SK-N-SH (cell line): ENCODE measurements at regions not wholly inside any gene's neighbourhood (a gene's known extent, or its start where the extent isn't known, plus 50 kb on each side); places are given as distances from the start of the nearest gene placed in this dataset.

ENCODE experiments used
- CTCF ChIA-PET: fragments of 300-600, 350-600 bp; formaldehyde crosslinking; extraction: SDS; loops from one replicate; lab custom pipeline; 2021; lab: Yijun Ruan, JAX
- POLR2A ChIA-PET: fragments of 350-600 bp; sonication (Branson Sonifier 250); formaldehyde crosslinking; extraction: SDS; loops from one replicate; lab custom pipeline; 2020; ENCODE audit warnings: antibody characterized with exemption, inconsistent platforms; lab: Yijun Ruan, JAX
- DNase-seq: peaks from one replicate; pipeline ENCODE4 v3.0.0; 2012
- H2AFZ ChIP-seq: fragments of 200-600 bp; sonication (generic); 2 replicates; pipeline ENCODE4 v1.8.1; 2016; ENCODE audit warnings: antibody characterized with exemption, mild to moderate bottlenecking, low read depth
- H3F3A ChIP-seq: fragments of 200-600 bp; sonication (generic); replicated peaks from 2 replicates; pipeline ENCODE3; 2016; ENCODE audit warnings: antibody characterized with exemption, mild to moderate bottlenecking; ENCODE audit not compliant: insufficient read depth
- H3K27ac ChIP-seq, 2 experiments: fragments of 200-500 bp in 1 of 2; fragments of 200-600 bp in 1 of 2; sonication (Bioruptor generic) in 1 of 2; sonication (generic), shearing (Covaris generic) in 1 of 2; 2 replicates each; pipeline versions ENCODE4 v1.5.1 to v1.6.1; 2014 to 2016; ENCODE audit warnings: low read depth in 2 of 2, inconsistent platforms in 1 of 2, low read length in 1 of 2, mild to moderate bottlenecking in 1 of 2, mixed read lengths in 1 of 2
- H3K27me3 ChIP-seq: fragments of 200-600 bp; sonication (generic), shearing (Covaris generic); 2 replicates; pipeline ENCODE4 v1.6.1; 2016; ENCODE audit warnings: mixed run types; ENCODE audit not compliant: insufficient read depth
- H3K36me3 ChIP-seq, 2 experiments: fragments of 200-500 bp in 1 of 2; fragments of 200-600 bp in 1 of 2; sonication (Bioruptor generic) in 1 of 2; sonication (generic) in 1 of 2; replicated peaks in 1 of 2; 2 replicates each; pipeline versions ENCODE3 to v1.5.1; 2014 to 2016; ENCODE audit warnings: low read length in 1 of 2, mild to moderate bottlenecking in 1 of 2; ENCODE audit not compliant: insufficient read depth in 2 of 2, control insufficient read depth in 1 of 2
- H3K4me1 ChIP-seq, 2 experiments: fragments of 200-500 bp in 1 of 2; fragments of 200-600 bp in 1 of 2; sonication (Bioruptor generic) in 1 of 2; sonication (generic), shearing (Covaris generic) in 1 of 2; 2 replicates each; pipeline versions ENCODE4 v1.5.1 to v1.6.1; 2014 to 2016; ENCODE audit warnings: low read depth in 1 of 2, low read length in 1 of 2, mixed run types in 1 of 2; ENCODE audit not compliant: insufficient read depth in 2 of 2, control insufficient read depth in 1 of 2
- H3K4me2 ChIP-seq: fragments of 200-600 bp; sonication (generic), shearing (Covaris generic); 2 replicates; pipeline ENCODE4 v1.6.1; 2017; ENCODE audit warnings: mixed run types
- H3K4me3 ChIP-seq, 2 experiments: fragments of 200-500 bp in 1 of 2; fragments of 200-600 bp in 1 of 2; sonication (Bioruptor generic) in 1 of 2; sonication (generic), shearing (Covaris generic) in 1 of 2; 2 replicates each; pipeline versions ENCODE4 v1.5.1 to v1.8.1; 2014 to 2016; ENCODE audit warnings: low read depth in 2 of 2, inconsistent platforms in 1 of 2, low read length in 1 of 2, mild to moderate bottlenecking in 1 of 2, mixed read lengths in 1 of 2, moderate library complexity in 1 of 2
- H3K79me2 ChIP-seq: fragments of 200-600 bp; sonication (generic); 2 replicates; pipeline ENCODE4 v1.8.1; 2017; ENCODE audit warnings: mild to moderate bottlenecking; ENCODE audit not compliant: insufficient read depth
- H3K9ac ChIP-seq: fragments of 200-600 bp; sonication (generic); 2 replicates; pipeline ENCODE4 v1.6.1; 2017; ENCODE audit warnings: mixed run types
- H3K9me2 ChIP-seq: fragments of 200-600 bp; sonication (generic); 2 replicates; pipeline ENCODE4 v1.6.1; 2017; ENCODE audit warnings: mixed run types
- H3K9me3 ChIP-seq: fragments of 200-600 bp; sonication (generic); 2 replicates; pipeline ENCODE4 v1.6.1; 2017; ENCODE audit warnings: mixed run types, mild to moderate bottlenecking, moderate library complexity
- H4K20me1 ChIP-seq: fragments of 200-600 bp; sonication (generic); 2 replicates; pipeline ENCODE4 v1.6.1; 2017; ENCODE audit warnings: mild to moderate bottlenecking, mixed run types; ENCODE audit not compliant: insufficient read depth
- FOXJ3 ChIP-seq: sonication (generic); formaldehyde crosslinking; IDR thresholded peaks from 2 replicates; pipeline ENCODE4 v1.5.1; 2020; ENCODE audit warnings: mild to moderate bottlenecking, missing genetic modification reagents
- FOXM1 ChIP-seq: IDR thresholded peaks from 2 replicates; pipeline ENCODE4 v1.4.0; 2012; ENCODE audit warnings: low read depth, mild to moderate bottlenecking
- GATA2 ChIP-seq: sonication (generic); formaldehyde crosslinking; IDR thresholded peaks from 2 replicates; pipeline ENCODE4 v1.5.0; 2020; ENCODE audit warnings: mild to moderate bottlenecking, missing genetic modification reagents
- IRF3 ChIP-seq: fragments of 150-350 bp; IDR thresholded peaks from 2 replicates; pipeline ENCODE4 v1.6.1; 2016; ENCODE audit warnings: mild to moderate bottlenecking, low read depth, low read length
- MXI1 ChIP-seq: IDR thresholded peaks from 2 replicates; pipeline ENCODE4 v1.6.1; 2012; ENCODE audit warnings: mild to moderate bottlenecking, low read depth, low read length, improper control_type of control experiment
- NFIC ChIP-seq: IDR thresholded peaks from 2 replicates; pipeline ENCODE4 v1.4.0; 2012; ENCODE audit warnings: borderline replicate concordance
- RAD21 ChIP-seq: IDR thresholded peaks from 2 replicates; pipeline ENCODE4 v1.6.1; 2012; ENCODE audit warnings: mild to moderate bottlenecking, low read length
- RFX5 ChIP-seq: IDR thresholded peaks from 2 replicates; pipeline ENCODE4 v1.6.1; 2012; ENCODE audit warnings: mild to moderate bottlenecking, improper control_type of control experiment, low read length
- RXRA ChIP-seq: IDR thresholded peaks from 2 replicates; pipeline ENCODE4 v1.4.0; 2012; ENCODE audit warnings: low read depth, mild to moderate bottlenecking, borderline replicate concordance
- SMC3 ChIP-seq: IDR thresholded peaks from 2 replicates; pipeline ENCODE4 v1.6.1; 2012; ENCODE audit warnings: low read depth, low read length, improper control_type of control experiment
- TAF1 ChIP-seq: IDR thresholded peaks from 2 replicates; pipeline ENCODE4 v1.6.1; 2012; ENCODE audit warnings: low read depth, mild to moderate bottlenecking, low read length, moderate library complexity, borderline replicate concordance
- TEAD4 ChIP-seq: IDR thresholded peaks from 2 replicates; pipeline ENCODE4 v1.4.0; 2012; ENCODE audit warnings: mild to moderate bottlenecking, borderline replicate concordance; ENCODE audit not compliant: insufficient read depth
- WGBS: methylation state at CpG from one replicate; pipeline ENCODE4 v1.1.6; 2017; ENCODE audit warnings: low lambda C conversion rate; 5-methylcytosine and 5-hydroxymethylcytosine counted together
- TF ChIP-seq, protein P1 (sequence below): IDR thresholded peaks from 2 replicates; pipeline ENCODE4 v1.4.0; 2012; ENCODE audit warnings: low read depth, borderline replicate concordance
- TF ChIP-seq, protein P2 (sequence below): fragments of 200-600 bp; sonication (generic); IDR thresholded peaks from 2 replicates; pipeline ENCODE4 v1.6.1; 2017; ENCODE audit warnings: antibody characterized with exemption, mild to moderate bottlenecking, moderate library complexity
- TF ChIP-seq, protein P3 (sequence below): IDR thresholded peaks from 2 replicates; pipeline ENCODE4 v1.4.0; 2012; ENCODE audit warnings: low read depth, borderline replicate concordance
- TF ChIP-seq, protein P4 (sequence below): IDR thresholded peaks from 2 replicates; pipeline ENCODE4 v1.6.1; 2012; ENCODE audit warnings: mild to moderate bottlenecking, low read depth, low read length, moderate library complexity
- TF ChIP-seq, protein P5 (sequence below): IDR thresholded peaks from 2 replicates; pipeline ENCODE4 v1.4.0; 2012; ENCODE audit warnings: low read depth

DNA sequence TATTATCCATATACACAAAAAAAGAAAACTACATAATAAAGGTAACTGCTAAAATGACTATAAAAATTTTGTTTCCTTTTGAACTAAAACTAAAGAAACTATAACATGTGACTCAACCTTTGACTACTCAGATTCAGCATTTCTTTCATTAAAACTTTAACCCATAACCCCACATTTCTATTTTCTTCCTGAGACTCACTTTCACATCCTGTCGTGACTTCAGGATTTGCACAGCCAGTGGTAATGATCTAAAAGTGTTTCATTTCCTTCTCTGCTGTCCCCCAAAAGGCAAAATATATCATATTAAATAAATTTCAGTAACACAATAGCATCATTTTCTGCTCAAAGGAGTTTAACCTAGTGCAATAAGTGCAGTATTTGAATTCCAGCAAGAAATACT, 1022.4 kb upstream of the DIAPH2 start:
- Histone ChIP-seq H3K9ac (no peak overlapping the region), H3K27ac (no peak overlapping the region), H3K27me3 (no peaks in the 10 kb centered on the region), H3K79me2 (no peaks in the 10 kb centered on the region), H3K9me2 (no peaks in the 10 kb centered on the region), H3K36me3 (no peaks in the 10 kb centered on the region), H3K4me3 (no peak overlapping the region), H3K4me1 (no peaks in the 10 kb centered on the region), H3K4me2 (no peak overlapping the region), H2AFZ (no peak overlapping the region), H3F3A (no peaks in the 10 kb centered on the region), H4K20me1 (no peaks in the 10 kb centered on the region), H3K9me3 (no peaks in the 10 kb centered on the region)
- TF ChIP-seq GATA2 (CRISPR knock-in tag) (no peak), RFX5 (no peak), FOXJ3 (CRISPR knock-in tag) (no peak), RAD21 (no peak), SMC3 (no peak), IRF3 (no peak), FOXM1 (no peak), RXRA (no peak), TEAD4 (no peak), NFIC (no peak), TAF1 (no peak), MXI1 (no peak)
- TF ChIP-seq, protein P1, sequence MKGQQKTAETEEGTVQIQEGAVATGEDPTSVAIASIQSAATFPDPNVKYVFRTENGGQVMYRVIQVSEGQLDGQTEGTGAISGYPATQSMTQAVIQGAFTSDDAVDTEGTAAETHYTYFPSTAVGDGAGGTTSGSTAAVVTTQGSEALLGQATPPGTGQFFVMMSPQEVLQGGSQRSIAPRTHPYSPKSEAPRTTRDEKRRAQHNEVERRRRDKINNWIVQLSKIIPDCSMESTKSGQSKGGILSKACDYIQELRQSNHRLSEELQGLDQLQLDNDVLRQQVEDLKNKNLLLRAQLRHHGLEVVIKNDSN: no peak
- TF ChIP-seq, protein P2, sequence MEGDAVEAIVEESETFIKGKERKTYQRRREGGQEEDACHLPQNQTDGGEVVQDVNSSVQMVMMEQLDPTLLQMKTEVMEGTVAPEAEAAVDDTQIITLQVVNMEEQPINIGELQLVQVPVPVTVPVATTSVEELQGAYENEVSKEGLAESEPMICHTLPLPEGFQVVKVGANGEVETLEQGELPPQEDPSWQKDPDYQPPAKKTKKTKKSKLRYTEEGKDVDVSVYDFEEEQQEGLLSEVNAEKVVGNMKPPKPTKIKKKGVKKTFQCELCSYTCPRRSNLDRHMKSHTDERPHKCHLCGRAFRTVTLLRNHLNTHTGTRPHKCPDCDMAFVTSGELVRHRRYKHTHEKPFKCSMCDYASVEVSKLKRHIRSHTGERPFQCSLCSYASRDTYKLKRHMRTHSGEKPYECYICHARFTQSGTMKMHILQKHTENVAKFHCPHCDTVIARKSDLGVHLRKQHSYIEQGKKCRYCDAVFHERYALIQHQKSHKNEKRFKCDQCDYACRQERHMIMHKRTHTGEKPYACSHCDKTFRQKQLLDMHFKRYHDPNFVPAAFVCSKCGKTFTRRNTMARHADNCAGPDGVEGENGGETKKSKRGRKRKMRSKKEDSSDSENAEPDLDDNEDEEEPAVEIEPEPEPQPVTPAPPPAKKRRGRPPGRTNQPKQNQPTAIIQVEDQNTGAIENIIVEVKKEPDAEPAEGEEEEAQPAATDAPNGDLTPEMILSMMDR: no peak
- TF ChIP-seq, protein P3, sequence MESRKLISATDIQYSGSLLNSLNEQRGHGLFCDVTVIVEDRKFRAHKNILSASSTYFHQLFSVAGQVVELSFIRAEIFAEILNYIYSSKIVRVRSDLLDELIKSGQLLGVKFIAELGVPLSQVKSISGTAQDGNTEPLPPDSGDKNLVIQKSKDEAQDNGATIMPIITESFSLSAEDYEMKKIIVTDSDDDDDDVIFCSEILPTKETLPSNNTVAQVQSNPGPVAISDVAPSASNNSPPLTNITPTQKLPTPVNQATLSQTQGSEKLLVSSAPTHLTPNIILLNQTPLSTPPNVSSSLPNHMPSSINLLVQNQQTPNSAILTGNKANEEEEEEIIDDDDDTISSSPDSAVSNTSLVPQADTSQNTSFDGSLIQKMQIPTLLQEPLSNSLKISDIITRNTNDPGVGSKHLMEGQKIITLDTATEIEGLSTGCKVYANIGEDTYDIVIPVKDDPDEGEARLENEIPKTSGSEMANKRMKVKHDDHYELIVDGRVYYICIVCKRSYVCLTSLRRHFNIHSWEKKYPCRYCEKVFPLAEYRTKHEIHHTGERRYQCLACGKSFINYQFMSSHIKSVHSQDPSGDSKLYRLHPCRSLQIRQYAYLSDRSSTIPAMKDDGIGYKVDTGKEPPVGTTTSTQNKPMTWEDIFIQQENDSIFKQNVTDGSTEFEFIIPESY: no peak
- TF ChIP-seq, protein P4, sequence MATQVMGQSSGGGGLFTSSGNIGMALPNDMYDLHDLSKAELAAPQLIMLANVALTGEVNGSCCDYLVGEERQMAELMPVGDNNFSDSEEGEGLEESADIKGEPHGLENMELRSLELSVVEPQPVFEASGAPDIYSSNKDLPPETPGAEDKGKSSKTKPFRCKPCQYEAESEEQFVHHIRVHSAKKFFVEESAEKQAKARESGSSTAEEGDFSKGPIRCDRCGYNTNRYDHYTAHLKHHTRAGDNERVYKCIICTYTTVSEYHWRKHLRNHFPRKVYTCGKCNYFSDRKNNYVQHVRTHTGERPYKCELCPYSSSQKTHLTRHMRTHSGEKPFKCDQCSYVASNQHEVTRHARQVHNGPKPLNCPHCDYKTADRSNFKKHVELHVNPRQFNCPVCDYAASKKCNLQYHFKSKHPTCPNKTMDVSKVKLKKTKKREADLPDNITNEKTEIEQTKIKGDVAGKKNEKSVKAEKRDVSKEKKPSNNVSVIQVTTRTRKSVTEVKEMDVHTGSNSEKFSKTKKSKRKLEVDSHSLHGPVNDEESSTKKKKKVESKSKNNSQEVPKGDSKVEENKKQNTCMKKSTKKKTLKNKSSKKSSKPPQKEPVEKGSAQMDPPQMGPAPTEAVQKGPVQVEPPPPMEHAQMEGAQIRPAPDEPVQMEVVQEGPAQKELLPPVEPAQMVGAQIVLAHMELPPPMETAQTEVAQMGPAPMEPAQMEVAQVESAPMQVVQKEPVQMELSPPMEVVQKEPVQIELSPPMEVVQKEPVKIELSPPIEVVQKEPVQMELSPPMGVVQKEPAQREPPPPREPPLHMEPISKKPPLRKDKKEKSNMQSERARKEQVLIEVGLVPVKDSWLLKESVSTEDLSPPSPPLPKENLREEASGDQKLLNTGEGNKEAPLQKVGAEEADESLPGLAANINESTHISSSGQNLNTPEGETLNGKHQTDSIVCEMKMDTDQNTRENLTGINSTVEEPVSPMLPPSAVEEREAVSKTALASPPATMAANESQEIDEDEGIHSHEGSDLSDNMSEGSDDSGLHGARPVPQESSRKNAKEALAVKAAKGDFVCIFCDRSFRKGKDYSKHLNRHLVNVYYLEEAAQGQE: no peak
- TF ChIP-seq, protein P5, sequence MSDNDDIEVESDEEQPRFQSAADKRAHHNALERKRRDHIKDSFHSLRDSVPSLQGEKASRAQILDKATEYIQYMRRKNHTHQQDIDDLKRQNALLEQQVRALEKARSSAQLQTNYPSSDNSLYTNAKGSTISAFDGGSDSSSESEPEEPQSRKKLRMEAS: no peak
- no peak for DNase-seq
- POLR2A ChIA-PET: no interaction called here
- WGBS: 3% methylated on average over 1 of the region's 1 CpG
- CTCF ChIA-PET: no interaction called here
